HG03039 (cell line): ENCODE measurements at regions not wholly inside any gene's neighbourhood (a gene's known extent, or its start where the extent isn't known, plus 50 kb on each side); places are given as distances from the start of the nearest gene placed in this dataset.
A peak's percentile ranks its signal among the peaks of the same experiment; 100 is the strongest.

Experiments
- ATAC-seq: cut with Tn5 transposase; IDR thresholded peaks from one replicate; pipeline ENCODE4 v1.9.1; 2021; ENCODE audit warnings: mild to moderate bottlenecking, moderate library complexity; ENCODE audit not compliant: unreplicated experiment

DNA sequence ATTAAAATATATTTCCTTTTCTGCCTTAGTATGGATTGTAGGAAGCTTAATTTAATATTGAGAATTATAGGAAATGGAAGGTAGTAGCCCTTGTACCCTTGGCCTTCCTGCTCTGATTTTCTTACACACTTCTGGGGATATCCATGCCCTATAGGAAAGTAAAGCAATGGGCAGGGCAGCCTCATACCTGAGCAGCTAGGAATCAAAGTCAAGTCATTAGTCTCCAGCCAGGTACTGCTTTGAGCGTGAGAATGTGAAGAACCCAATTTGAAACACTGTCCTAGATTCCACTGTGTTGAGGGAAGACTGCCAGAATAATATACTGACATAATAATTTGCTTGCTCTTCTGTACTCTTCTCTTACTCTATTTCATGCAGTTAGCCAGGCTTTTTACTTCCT lies 51.0 kb upstream of the L3MBTL3 start:
- ATAC-seq, result no peak

DNA sequence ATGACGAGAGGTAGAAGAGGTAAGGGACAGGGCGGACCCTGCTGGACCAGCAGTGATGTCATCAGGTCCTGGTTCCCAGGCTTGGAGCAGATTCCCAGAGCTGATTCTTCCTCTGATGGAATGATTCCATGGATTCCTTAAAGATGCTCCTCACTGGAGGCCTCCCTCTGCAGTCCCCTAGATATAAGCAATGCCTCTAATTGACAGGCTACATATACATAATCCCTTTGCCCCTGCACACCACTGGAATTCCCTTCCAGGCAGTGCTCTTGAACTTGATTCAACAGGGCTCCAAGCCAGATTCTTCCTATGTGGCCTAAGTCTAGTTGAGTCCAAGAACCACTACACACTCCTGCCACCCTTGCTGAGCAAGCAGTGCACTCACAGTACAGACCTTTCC lies 52.3 kb upstream of the L3MBTL3 start:
- no peak for ATAC-seq

- no peak for ATAC-seq
Observed at GRCh38 chr6:129965096-129965495, 53.3 kb upstream of the L3MBTL3 start.

GRCh38 chr6:129959358-129959930 lies 58.9 kb upstream of the L3MBTL3 start:
- ATAC-seq, result no peak

DNA sequence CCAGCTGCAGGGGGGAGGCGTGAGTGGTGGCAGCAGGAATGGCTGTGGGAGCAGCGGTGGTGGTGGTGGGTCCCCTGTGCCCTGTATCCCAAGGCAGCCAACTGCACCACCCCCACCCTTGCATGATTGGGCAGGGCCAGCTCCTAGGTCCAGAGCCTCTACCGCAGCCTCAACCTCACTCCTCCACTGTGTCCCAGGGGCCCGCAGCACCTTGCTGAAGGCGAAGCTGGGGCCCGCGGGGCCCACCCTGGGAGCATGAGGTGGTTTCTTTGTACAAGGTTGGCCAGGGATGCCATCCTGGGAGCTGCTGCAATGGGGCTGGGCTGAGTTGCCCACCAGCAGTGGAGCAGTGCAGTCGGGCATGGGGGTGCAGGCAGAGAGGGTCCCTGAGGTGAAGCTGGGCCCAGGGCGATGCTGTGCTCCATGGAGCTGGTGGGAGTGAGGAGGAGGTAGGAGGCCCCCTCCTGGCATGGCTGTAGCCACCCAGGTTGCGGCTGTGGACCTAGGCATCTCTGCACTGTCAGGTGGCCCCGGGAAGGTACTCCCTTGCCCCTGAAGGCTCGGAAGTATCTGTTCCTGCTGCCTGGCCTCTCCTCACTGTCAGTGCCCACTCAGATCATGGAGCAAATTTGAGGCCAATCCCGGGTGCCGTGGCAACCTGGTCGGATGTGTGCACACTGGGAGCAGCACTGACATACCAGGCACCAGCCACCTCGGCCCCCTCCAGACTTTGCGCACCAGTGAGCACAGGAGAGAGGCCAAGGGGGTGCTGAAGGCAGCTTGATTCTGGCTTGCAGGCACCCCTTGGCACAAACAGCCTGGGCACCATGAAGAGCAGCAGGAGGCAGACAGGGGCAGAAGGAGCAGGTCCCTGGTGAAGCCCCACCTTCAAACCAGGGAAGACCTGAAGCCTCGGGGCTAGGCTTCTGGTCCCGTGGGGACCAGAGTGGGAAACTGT lies 60.2 kb upstream of the L3MBTL3 start:
- ATAC-seq, result no peak

GRCh38 chr6:129955584-129955983 lies 62.8 kb upstream of the L3MBTL3 start:
- ATAC-seq, result no peak

DNA sequence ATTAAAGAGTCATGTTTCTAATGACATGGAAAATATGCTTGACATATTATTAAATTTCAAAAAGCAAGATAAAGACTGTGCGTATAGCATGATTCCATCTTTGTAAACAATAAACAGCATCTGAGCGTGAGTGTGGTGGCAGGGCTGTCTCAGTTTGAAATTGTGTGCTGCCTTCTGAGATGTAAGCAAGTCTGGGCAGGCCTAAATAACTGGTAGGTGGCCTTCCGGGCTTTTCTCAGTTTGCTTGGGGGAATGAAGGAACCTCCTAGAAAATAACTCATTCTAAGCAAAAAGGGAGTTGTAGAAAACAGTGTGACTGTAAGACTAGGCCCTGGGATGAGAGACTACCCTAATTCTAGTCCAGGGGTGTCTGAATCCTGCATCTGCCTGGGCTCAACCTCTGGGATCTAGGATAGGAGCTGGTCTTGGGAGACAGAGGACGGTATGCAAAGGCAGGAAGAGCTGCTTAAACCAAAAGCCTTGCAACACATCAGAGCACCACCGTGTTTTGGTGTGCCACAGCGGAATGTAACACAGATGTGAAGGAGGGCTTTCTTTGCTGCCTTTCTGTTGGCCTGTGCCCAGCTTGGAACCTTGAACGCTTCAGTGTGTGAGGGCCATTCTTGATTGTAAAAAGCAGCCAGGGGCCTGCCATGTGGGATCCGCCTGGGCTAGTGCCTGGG lies 63.5 kb upstream of the L3MBTL3 start:
- ATAC-seq, result no peak

DNA sequence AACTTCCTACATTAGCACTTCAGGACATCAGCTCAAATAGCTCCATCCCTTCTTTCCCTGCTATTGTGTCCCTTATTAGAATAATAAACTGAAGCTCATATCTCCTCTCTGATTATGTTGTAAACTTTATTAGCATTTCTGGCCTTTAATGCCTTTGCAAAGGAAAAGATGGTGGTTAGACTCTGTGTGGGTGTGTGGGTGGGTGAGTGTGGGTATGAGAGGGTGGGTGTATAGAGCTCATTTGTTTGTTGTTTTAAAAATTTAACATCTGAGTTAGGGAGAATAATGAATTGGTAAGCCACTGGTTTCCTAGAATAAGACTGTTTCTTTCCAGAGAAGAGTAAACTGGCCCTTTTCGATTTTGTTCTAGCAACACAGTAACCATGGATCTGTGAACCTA lies 70.6 kb upstream of the L3MBTL3 start:
- ATAC-seq, result no peak

DNA sequence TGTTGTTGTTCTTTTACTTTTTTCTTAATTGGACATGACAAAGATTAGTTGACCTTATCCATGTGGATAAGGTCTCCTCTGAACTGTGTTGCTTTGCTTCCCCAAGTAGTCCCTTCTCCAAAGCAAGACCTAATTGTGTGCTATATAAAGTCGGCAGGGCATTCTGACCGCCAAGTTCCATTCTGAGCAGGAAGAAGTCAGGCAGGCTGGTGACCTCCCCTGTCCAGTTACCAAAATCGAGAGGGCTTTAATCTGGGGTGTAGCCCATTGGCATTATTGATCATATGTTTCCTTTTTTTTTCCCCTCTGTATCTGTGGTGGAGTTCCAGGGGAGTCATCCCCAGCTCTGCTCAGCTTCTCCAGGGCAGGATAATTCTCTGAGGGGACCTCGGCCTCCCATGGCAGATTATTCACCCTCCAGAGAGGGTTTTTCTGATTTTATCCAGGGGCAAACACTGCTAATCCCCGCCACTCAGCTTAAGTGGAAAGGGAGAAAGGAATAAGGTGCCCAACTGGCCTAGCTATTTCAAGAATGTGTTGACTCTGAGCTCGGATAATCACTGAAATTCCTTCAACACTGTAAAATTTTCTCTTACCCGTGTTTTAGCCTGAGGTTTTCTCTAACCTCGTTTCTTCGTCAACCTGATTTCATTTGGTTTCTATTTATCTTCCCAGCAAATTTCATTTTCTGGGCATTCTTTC lies 71.8 kb upstream of the L3MBTL3 start:
- no peak for ATAC-seq

DNA sequence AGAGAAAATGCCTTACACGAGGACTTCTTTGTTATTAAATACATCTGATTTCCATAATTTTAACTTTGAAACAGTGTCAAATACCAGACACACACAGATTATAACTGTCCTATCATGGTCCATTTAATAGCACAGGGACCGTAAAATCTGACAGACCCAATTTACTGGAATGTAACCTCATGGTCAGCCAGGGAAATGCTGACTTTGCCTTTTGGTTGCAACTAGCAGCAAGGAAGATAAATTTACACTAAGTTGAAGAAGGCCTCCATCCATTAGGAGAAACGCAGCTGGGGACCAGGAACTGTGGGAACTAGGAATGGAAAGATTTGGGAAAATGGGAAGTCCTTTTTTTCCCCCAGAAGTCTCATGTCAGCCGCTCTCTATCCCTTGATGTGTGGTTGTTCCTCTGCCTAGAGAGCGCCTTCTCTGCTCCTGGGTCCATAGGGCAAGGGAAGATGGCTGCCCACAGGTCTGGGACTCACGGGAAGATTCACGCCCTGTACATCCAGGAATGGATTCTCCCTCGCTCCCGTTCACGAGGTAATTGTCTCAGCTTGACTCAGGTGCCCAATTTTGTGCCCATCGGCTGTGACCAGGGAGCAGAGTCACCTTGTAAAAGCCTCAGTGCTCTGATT lies 74.6 kb upstream of the L3MBTL3 start:
- no peak for ATAC-seq

DNA sequence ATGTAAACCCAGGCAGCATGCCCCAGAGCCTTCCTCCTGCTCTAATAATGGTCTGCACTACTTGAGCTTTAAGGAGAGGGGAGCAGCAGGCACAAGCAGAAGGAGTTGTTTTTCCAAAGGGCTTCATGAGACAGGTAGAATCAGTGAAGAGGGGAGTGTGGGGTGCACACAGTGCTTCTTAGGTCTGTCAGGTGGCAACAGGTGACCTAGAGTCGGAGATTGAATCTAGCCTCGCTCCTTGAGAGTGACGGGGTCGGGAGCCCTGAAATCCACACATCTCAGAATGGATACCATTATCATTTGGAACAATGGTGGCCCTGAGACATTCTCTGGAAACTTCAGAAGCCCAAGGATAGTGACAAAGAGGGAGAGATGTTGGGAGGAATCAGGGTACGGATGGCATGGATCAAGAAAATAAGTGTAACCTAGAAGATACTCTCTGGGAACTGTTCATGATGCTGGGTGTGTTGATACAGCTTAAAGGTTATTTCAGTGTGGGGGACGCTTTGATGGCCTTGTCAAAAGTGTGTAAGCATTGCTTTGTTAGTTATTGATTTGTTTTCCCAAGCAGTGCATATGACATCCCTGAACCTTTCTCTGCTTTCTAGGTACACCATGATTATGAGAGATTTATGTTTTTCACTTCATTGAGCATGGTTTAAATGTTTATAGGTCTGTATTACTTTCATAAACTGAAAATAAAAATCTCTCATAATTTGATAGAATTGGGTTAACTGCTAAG lies 77.8 kb upstream of the L3MBTL3 start:
- ATAC-seq, result no peak

- ATAC-seq, result no peak
Observed at GRCh38 chr6:129938249-129939020, 77.3 kb upstream of the TMEM244 start.

DNA sequence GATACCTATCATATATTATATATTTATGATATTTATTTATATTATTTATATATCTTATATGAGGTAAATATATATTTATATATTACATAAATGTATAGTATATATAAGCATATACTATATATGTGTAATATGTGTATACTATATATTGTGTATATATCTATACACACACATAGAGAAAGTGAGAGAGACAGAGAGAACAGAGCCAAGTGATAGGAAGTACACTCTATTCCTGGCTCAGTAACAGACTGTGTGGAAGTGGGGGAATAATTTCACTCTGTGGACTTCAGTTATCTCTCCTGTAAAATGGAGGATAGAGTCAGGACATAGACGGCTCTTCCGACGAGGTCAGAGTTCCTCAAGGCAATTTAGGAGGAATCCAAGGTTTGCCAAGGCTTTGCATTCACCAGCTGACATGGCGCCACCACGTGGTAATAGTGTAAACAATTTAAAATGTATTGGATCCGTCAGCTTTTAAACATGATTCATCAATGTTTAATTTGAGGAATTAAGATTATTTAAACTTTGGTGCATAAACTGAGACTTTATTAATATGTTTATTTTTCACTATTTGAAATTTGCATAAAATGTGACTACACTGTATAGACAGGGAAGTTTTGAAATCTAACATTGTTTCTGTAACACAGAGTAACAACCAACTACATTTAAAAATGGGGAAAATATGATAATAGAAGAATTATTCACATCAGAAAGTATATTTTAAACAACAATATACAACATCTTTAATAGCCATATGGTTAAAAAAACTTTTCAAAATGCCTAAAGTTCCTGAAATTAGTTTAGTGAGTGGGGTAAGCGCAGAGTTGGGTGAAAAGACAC lies 75.4 kb upstream of the TMEM244 start:
- ATAC-seq, result peak; percentile 66

DNA sequence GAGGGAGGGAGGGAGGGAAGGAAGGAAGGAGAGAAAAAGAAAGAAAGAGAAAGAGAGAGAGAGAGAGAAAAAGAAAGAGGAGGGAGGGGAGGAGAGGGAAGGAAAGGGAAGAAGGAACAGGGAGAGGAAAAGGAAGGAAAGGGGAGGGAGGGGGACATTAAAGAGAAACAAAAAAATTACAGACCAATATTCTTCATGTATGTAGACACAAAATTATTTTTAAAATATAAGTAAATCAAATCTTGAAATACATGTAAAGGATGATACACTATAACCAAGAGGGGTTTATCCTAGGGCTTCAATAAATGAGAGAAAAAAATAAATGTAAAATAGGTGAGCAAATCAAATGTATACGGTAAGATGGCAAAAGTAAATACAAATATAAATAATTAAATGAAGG lies 71.2 kb upstream of the TMEM244 start:
- ATAC-seq, result no peak

GRCh38 chr6:129929433-129929832 lies 68.3 kb upstream of the TMEM244 start:
- no peak for ATAC-seq

- ATAC-seq, result no peak
Observed at GRCh38 chr6:129923530-129924250, 62.6 kb upstream of the TMEM244 start.

- no peak for ATAC-seq
Observed at GRCh38 chr6:129921169-129921817, 60.2 kb upstream of the TMEM244 start.
